ENCODE measurements at regions not wholly inside any gene's neighbourhood (a gene's known extent, or its start where the extent isn't known, plus 50 kb on each side); places are given as distances from the start of the nearest gene placed in this dataset.

- no peaks in the 10 kb centered on the region for H3K9me3 Mint-ChIP-seq (ENCODE audit: unreplicated experiment)
- peaks cover 2% of the 10 kb centered on the region for H3K4me1 Mint-ChIP-seq (ENCODE audit: low read depth, unreplicated experiment)
- TF ChIP-seq CTCF (IDR thresholded peaks at IDR 0.05; ENCODE audit: partially characterized antibody, unreplicated experiment), result no peak
- DNase-seq, result no peak
- H3K27me3 Mint-ChIP-seq (ENCODE audit: unreplicated experiment), result peaks cover 2% of the 10 kb centered on the region
- H3K27ac Mint-ChIP-seq (ENCODE audit: unreplicated experiment), result no peak overlapping the region
- no peak overlapping the region for H3K4me3 Mint-ChIP-seq (ENCODE audit: unreplicated experiment)
- peaks cover 4% of the 10 kb centered on the region for H3K36me3 Mint-ChIP-seq (ENCODE audit: unreplicated experiment)
These were observed 139.8 kb upstream of the PROK2 start for GRCh38 chr3:71924721-71925120.

DNA sequence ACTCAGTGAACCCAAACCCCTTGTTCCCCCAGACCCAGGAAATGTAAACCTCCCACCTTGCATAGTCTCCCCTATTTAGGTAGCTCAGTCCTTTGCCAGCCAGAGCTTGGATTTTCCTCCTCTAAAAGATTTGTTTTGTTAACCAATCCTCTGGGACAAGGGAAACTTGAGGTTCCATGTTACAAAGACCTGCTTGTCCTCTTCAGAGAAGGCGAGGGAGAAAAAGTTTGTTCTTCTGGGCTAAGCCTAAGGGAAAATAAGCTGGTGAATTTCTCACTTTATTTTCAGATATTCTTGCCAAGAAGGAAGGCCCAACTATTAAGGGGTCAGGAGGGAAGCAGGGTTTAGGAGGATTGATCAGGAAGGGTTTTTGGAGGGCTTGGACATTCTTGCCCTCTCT, 136.1 kb upstream of the PROK2 start:
- no peak for TF ChIP-seq CTCF (IDR thresholded peaks at IDR 0.05; ENCODE audit: partially characterized antibody, unreplicated experiment)
- H3K4me1 Mint-ChIP-seq (ENCODE audit: low read depth, unreplicated experiment), result peaks cover 2% of the 10 kb centered on the region
- no peak overlapping the region for H3K27ac Mint-ChIP-seq (ENCODE audit: unreplicated experiment)

GRCh38 chr3:71919572-71919971, 134.6 kb upstream of the PROK2 start:
- no peak overlapping the region for H3K27ac Mint-ChIP-seq (ENCODE audit: unreplicated experiment)
- no peaks in the 10 kb centered on the region for H3K36me3 Mint-ChIP-seq (ENCODE audit: unreplicated experiment)
- no peak overlapping the region for H3K4me3 Mint-ChIP-seq (ENCODE audit: unreplicated experiment)
- H3K27me3 Mint-ChIP-seq (ENCODE audit: unreplicated experiment), result no peaks in the 10 kb centered on the region
- no peak for DNase-seq
- TF ChIP-seq CTCF (IDR thresholded peaks at IDR 0.05; ENCODE audit: partially characterized antibody, unreplicated experiment), result no peak
- H3K4me1 Mint-ChIP-seq (ENCODE audit: low read depth, unreplicated experiment), result no peaks in the 10 kb centered on the region
- no peaks in the 10 kb centered on the region for H3K9me3 Mint-ChIP-seq (ENCODE audit: unreplicated experiment)

More for the DNA sequence above, 136.1 kb upstream of the PROK2 start:
- Mint-ChIP-seq H3K27me3 (ENCODE audit: unreplicated experiment) (peaks cover 2% of the 10 kb centered on the region), H3K9me3 (ENCODE audit: unreplicated experiment) (no peaks in the 10 kb centered on the region), H3K36me3 (ENCODE audit: unreplicated experiment) (no peaks in the 10 kb centered on the region), H3K4me3 (ENCODE audit: unreplicated experiment) (no peak overlapping the region)
- no peak for DNase-seq

DNA sequence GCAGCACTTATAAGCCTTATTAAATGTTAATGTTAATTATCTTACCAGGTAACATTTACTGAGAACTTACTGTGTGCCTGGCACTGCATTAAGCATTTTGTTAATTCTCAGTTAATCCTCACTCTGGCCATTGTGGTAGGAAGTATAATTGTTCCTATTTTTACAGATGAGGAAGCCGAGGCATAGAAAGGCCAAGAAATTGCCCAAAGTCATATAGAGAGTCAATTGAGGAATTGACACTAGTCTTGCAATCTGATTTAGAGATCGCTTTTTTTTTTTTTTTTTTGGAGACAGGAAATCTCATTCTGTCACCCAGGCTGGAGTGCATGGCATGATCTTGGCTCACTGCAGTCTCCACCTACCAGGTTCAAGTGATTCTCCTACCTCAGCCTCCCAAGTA, 132.6 kb upstream of the PROK2 start:
- no peaks in the 10 kb centered on the region for H3K36me3 Mint-ChIP-seq (ENCODE audit: unreplicated experiment)

More for the DNA sequence above, 132.6 kb upstream of the PROK2 start:
- Mint-ChIP-seq H3K4me3 (ENCODE audit: unreplicated experiment) (no peak overlapping the region), H3K4me1 (ENCODE audit: low read depth, unreplicated experiment) (no peaks in the 10 kb centered on the region), H3K9me3 (ENCODE audit: unreplicated experiment) (no peaks in the 10 kb centered on the region), H3K27ac (ENCODE audit: unreplicated experiment) (no peak overlapping the region), H3K27me3 (ENCODE audit: unreplicated experiment) (no peaks in the 10 kb centered on the region)
- no peak for TF ChIP-seq CTCF (IDR thresholded peaks at IDR 0.05; ENCODE audit: partially characterized antibody, unreplicated experiment)
- no peak for DNase-seq

Measured in glutamatergic neuron (in vitro differentiated cells).